HCT116 (cell line): ENCODE measurements at regions not wholly inside any gene's neighbourhood (a gene's known extent, or its start where the extent isn't known, plus 50 kb on each side); places are given as distances from the start of the nearest gene placed in this dataset.

Source experiments
- ATAC-seq: fragments of 200-7000 bp; cut with Tn5 transposase; 2 replicates; pipeline ENCODE4 v1.9.1; 2020; ENCODE audit warnings: mild to moderate bottlenecking, moderate library complexity
- BruUV-seq: library from RNA; stranded (reverse); fragments of 400-500 nt; replicated peaks from 2 replicates; lab custom pipeline; 2021; lab: Mats Ljungman, UMichigan
- CTCF ChIA-PET: fragments of 300-600 bp; sonication (Branson Sonifier 250); formaldehyde crosslinking; loops from one replicate; lab custom pipeline; 2021; ENCODE audit warnings: antibody characterized with exemption; lab: Charles Lee
- POLR2A ChIA-PET: fragments of 300-600, 350-600 bp; sonication (Branson Sonifier 250); formaldehyde crosslinking; loops from one replicate; lab custom pipeline; 2021; ENCODE audit warnings: antibody characterized with exemption; lab: Charles Lee
- RAD21 ChIA-PET, 2 experiments: fragments of 300-600 bp; sonication (Branson Sonifier 250); formaldehyde crosslinking; loops; one replicate each; lab custom pipeline; 2023; ENCODE audit warnings: low total read pairs in 2 of 2; ENCODE audit not compliant: uncharacterized antibody in 2 of 2, unreplicated experiment in 2 of 2, low non-redundant PET in 1 of 2; lab: Charles Lee
- DNase-seq: peaks from one replicate; pipeline ENCODE4 v3.0.0-alpha.2; 2010; ENCODE audit warnings: low read depth, low spot score
- H2AFZ ChIP-seq: fragments of 200-600 bp; shearing (Covaris generic), sonication (generic); 2 replicates; pipeline ENCODE4 v1.6.1; 2017; ENCODE audit warnings: low read depth, mixed run types, mixed read lengths, antibody characterized with exemption, low read length; ENCODE audit not compliant: poor library complexity, severe bottlenecking
- H3K27ac ChIP-seq: 2 replicates; pipeline ENCODE4 v1.5.1; 2012; ENCODE audit warnings: low read depth, low read length
- H3K27me3 ChIP-seq: fragments of 200-600 bp; sonication (generic); 2 replicates; pipeline ENCODE4 v1.6.1; 2016; ENCODE audit warnings: mixed run types, low read length, mixed read lengths; ENCODE audit not compliant: insufficient read depth
- H3K36me3 ChIP-seq, 2 experiments: fragments of 200-500 bp in 1 of 2; fragments of 200-600 bp in 1 of 2; sonication (Bioruptor generic) in 1 of 2; sonication (generic) in 1 of 2; 2 replicates each; pipeline versions ENCODE4 v1.5.1 to v1.6.1; 2014 to 2016; ENCODE audit warnings: low read length in 2 of 2, inconsistent platforms in 1 of 2, mixed read lengths in 1 of 2, mixed run types in 1 of 2; ENCODE audit not compliant: insufficient read depth in 2 of 2, control insufficient read depth in 1 of 2
- H3K4me1 ChIP-seq, 2 experiments: fragments of 200-600 bp in 1 of 2; sonication (generic) in 1 of 2; 2 replicates each; pipeline versions ENCODE4 v1.5.1 to v1.6.1; 2012 to 2017; ENCODE audit warnings: low read length in 2 of 2, inconsistent platforms in 1 of 2, mild to moderate bottlenecking in 1 of 2, mixed read lengths in 1 of 2, mixed run types in 1 of 2, moderate library complexity in 1 of 2; ENCODE audit not compliant: insufficient read depth in 2 of 2, control insufficient read depth in 1 of 2
- H3K4me2 ChIP-seq: fragments of 200-600 bp; sonication (generic); 2 replicates; pipeline ENCODE4 v1.6.1; 2017; ENCODE audit warnings: mixed run types, low read length, mixed read lengths
- H3K4me3 ChIP-seq, 2 experiments: fragments of 200-600 bp in 1 of 2; sonication (generic) in 1 of 2; replicated peaks in 1 of 2; 2 replicates each; pipeline ENCODE4 v1.5.1; 2011 to 2016; ENCODE audit warnings: low read length in 2 of 2, control low read depth in 1 of 2, low read depth in 1 of 2, mild to moderate bottlenecking in 1 of 2, mixed read lengths in 1 of 2, mixed run types in 1 of 2
- H3K79me2 ChIP-seq: fragments of 200-600 bp; sonication (generic); 2 replicates; pipeline ENCODE4 v1.6.1; 2017; ENCODE audit warnings: mild to moderate bottlenecking, mixed run types, low read length, moderate library complexity, mixed read lengths; ENCODE audit not compliant: insufficient read depth
- H3K9ac ChIP-seq: fragments of 200-600 bp; sonication (generic); 2 replicates; pipeline ENCODE4 v1.6.1; 2016; ENCODE audit warnings: low read length, mixed read lengths
- H3K9me2 ChIP-seq: fragments of 200-600 bp; sonication (generic), shearing (Covaris generic); 2 replicates; pipeline ENCODE4 v1.6.1; 2017; ENCODE audit warnings: mixed run types, mild to moderate bottlenecking, moderate library complexity; ENCODE audit not compliant: insufficient read depth
- H3K9me3 ChIP-seq, 2 experiments: fragments of 200-500 bp in 1 of 2; fragments of 200-600 bp in 1 of 2; sonication (Bioruptor generic) in 1 of 2; sonication (generic) in 1 of 2; 2 replicates each; pipeline ENCODE4 v1.6.1; 2014 to 2017; ENCODE audit warnings: low read length in 2 of 2, mixed read lengths in 2 of 2, inconsistent platforms in 1 of 2, low read depth in 1 of 2, mild to moderate bottlenecking in 1 of 2, mixed run types in 1 of 2, moderate library complexity in 1 of 2; ENCODE audit not compliant: control insufficient read depth in 1 of 2, insufficient read depth in 1 of 2
- H4K20me1 ChIP-seq: fragments of 200-600 bp; sonication (generic), shearing (Covaris generic); 2 replicates; pipeline ENCODE4 v1.6.1; 2017; ENCODE audit warnings: mixed run types, mild to moderate bottlenecking, moderate library complexity; ENCODE audit not compliant: insufficient read depth
- CEBPB ChIP-seq: IDR thresholded peaks from 2 replicates; pipeline ENCODE4 v1.6.1; 2012; ENCODE audit warnings: low read depth
- EGR1 ChIP-seq: IDR thresholded peaks from 2 replicates; pipeline ENCODE4 v1.6.1; 2012; ENCODE audit warnings: low read depth
- EZH2phosphoT487 ChIP-seq: fragments of 200-600 bp; IDR thresholded peaks from 2 replicates; pipeline ENCODE4 v1.6.1; 2018; ENCODE audit warnings: antibody characterized with exemption, borderline replicate concordance
- FOSL1 ChIP-seq: IDR thresholded peaks from 2 replicates; pipeline ENCODE4 v1.6.1; 2012; ENCODE audit warnings: low read depth
- JUND ChIP-seq: IDR thresholded peaks from 2 replicates; pipeline ENCODE4 v1.6.1; 2012
- POLR2A ChIP-seq: IDR thresholded peaks from 2 replicates; pipeline ENCODE4 v1.7.0; 2011; ENCODE audit warnings: borderline replicate concordance; ENCODE audit not compliant: insufficient read depth, insufficient read length; ENCODE audit errors: extremely low read depth
- RAD21 ChIP-seq: IDR thresholded peaks from 2 replicates; pipeline ENCODE4 v1.6.1; 2012; ENCODE audit warnings: low read depth, mild to moderate bottlenecking
- SP1 ChIP-seq: IDR thresholded peaks from 2 replicates; pipeline ENCODE4 v1.6.1; 2012; ENCODE audit warnings: low read depth
- SRF ChIP-seq: IDR thresholded peaks from 2 replicates; pipeline ENCODE4 v1.6.1; 2012; ENCODE audit warnings: low read depth
- intact Hi-C: fragments of 100-400 bp; cut with micrococcal nuclease; formaldehyde crosslinking; loops from 2 replicates; pipeline ENCODE4 v1.10.0; 2022
- TF ChIP-seq, protein P1 (sequence below), 3 experiments: fragments of 200-600 bp in 1 of 3; sonication (generic) in 1 of 3; IDR thresholded peaks in 2 of 3; conservative IDR thresholded peaks in 1 of 3; 2 replicates each; pipeline ENCODE4 v1.5.1; 2012 to 2017; ENCODE audit warnings: low read depth in 2 of 3, low read length in 2 of 3, antibody characterized with exemption in 1 of 3, borderline replicate concordance in 1 of 3, control low read depth in 1 of 3, mild to moderate bottlenecking in 1 of 3, mixed read lengths in 1 of 3, mixed run types in 1 of 3, moderate library complexity in 1 of 3; ENCODE audit not compliant: insufficient read depth in 1 of 3
- TF ChIP-seq, protein P2 (sequence below): IDR thresholded peaks from 2 replicates; pipeline ENCODE4 v1.6.1; 2012

DNA sequence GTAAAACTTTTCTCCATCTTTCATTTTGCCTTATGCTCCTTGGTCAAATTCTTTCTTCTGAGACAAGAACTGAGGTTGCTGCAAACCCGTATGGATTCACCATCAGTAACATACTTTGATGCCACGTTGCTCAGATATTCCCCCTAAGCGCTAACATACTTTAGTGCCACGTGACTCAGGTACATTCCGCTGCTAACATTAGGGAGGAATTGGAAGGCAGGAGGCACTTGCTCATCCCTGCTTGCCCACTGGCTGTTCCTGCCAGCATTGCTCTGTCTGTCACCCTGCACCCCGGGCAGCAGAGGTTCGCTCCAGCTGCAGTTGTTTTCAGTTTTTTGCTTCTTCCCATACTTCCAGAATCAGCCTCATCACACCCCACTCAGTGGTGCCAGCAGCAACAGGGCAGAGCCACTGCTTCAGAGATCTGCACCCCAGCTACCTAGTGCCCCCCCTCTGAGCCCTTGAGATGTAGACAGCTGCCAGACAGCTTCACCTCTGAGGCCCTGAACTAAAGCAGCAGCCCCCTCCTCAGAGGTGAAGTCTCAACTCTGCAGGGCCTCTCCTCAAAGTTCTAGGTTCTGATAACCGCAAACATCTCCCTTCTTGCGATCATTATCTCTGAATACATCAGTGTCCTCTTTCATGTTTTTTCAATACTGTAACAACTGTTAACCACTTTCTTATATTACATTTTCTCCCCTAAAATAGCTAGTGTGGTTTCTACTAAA is 228.0 kb upstream of the KIF2A start:
- Histone ChIP-seq H3K9me2 (no peaks in the 10 kb centered on the region), H3K27me3 (peaks cover 44% of the 10 kb centered on the region), H3K9ac (no peak overlapping the region), H3K4me2 (no peak overlapping the region), H3K4me1 (peaks cover 10 to 21% of the 10 kb centered on the region in 2 experiments), H3K27ac (no peak overlapping the region), H2AFZ (no peak overlapping the region), H3K79me2 (no peaks in the 10 kb centered on the region), H3K4me3 (no peak overlapping the region), H4K20me1 (no peaks in the 10 kb centered on the region), H3K36me3 (no peaks in the 10 kb centered on the region), H3K9me3 (no peaks in the 10 kb centered on the region)
- CTCF ChIA-PET = no interaction called here
- ATAC-seq = no peak
- RAD21 ChIA-PET = interaction anchor here in 1 of 2 experiments (0.6 kb wide), 1 partner anchor 37 kb away, joined by 3 read pairs; no protein-coding TSS in a partner anchor
- TF ChIP-seq SP1 (no peak), EZH2phosphoT487 (no peak), RAD21 (no peak), SRF (no peak), POLR2A (no peak)
- TF ChIP-seq, protein P1, sequence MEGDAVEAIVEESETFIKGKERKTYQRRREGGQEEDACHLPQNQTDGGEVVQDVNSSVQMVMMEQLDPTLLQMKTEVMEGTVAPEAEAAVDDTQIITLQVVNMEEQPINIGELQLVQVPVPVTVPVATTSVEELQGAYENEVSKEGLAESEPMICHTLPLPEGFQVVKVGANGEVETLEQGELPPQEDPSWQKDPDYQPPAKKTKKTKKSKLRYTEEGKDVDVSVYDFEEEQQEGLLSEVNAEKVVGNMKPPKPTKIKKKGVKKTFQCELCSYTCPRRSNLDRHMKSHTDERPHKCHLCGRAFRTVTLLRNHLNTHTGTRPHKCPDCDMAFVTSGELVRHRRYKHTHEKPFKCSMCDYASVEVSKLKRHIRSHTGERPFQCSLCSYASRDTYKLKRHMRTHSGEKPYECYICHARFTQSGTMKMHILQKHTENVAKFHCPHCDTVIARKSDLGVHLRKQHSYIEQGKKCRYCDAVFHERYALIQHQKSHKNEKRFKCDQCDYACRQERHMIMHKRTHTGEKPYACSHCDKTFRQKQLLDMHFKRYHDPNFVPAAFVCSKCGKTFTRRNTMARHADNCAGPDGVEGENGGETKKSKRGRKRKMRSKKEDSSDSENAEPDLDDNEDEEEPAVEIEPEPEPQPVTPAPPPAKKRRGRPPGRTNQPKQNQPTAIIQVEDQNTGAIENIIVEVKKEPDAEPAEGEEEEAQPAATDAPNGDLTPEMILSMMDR (IDR thresholded peaks at IDR 0.05 in 2 of 3, conservative IDR thresholded peaks at IDR 0.05 in 1 of 3; ENCODE audit: borderline replicate concordance in 1 of 3, insufficient read depth in 1 of 3, low read depth in 2 of 3, low read length in 2 of 3) = no peak
- BruUV-seq = no TSS peak
- intact Hi-C loops = no loop called here
- POLR2A ChIA-PET = no interaction called here
- no peak for DNase-seq

DNA sequence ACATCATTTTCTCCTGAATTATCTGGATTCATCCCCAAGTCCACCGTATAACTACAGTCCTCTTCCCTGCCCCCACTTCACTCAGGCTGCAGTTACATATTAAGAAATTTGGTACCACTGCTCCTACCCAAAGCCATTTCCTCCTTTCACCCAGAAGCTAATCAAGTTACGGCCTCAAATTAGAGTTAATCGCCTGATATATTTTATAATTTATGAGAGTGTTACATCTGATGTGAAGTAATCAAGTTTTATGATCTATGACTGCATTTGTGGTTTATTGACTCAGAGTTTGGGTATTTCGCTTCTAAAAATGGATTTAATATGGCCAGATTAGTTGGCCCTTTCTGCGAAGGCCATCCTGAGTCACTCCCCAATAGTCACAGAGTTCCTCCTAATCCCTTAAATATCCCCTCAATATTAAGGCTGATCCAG is 223.6 kb upstream of the KIF2A start:
- Histone ChIP-seq H3K4me2 (peak overlapping the region; percentile 39), H2AFZ (no peak overlapping the region), H3K4me1 (peaks cover 10 to 25% of the 10 kb centered on the region in 2 experiments), H3K27me3 (peaks cover 58% of the 10 kb centered on the region), H3K27ac (no peak overlapping the region), H4K20me1 (no peaks in the 10 kb centered on the region), H3K9ac (no peak overlapping the region), H3K4me3 (no peak overlapping the region), H3K9me2 (no peaks in the 10 kb centered on the region), H3K9me3 (no peaks in the 10 kb centered on the region), H3K79me2 (no peaks in the 10 kb centered on the region)
- DNase-seq (peak; percentile 29), ATAC-seq (peak; percentile 62; the same call in 1 of the 2 replicates)
- POLR2A ChIA-PET = no interaction called here
- no TSS peak for BruUV-seq
- RAD21 ChIA-PET = no interaction called here
- CTCF ChIA-PET = no interaction called here
- TF ChIP-seq CEBPB = peak; percentile 71
- no peak for TF ChIP-seq EGR1
- TF ChIP-seq FOSL1 = peak; percentile 71
- TF ChIP-seq JUND = peak; percentile 63
- TF ChIP-seq SP1 = 0 out of 2 replicates have a peak, but pooled peaks have one; percentile 30
- TF ChIP-seq, protein P2, sequence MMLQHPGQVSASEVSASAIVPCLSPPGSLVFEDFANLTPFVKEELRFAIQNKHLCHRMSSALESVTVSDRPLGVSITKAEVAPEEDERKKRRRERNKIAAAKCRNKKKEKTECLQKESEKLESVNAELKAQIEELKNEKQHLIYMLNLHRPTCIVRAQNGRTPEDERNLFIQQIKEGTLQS = no peak
- TF ChIP-seq, all 23 proteins: peak for 4
- no peaks in the 10 kb centered on the region for H3K36me3 ChIP-seq
- intact Hi-C loops = no loop called here
